ENCODE measurements at regions not wholly inside any gene's neighbourhood (a gene's known extent, or its start where the extent isn't known, plus 50 kb on each side); places are given as distances from the start of the nearest gene placed in this dataset.

DNA sequence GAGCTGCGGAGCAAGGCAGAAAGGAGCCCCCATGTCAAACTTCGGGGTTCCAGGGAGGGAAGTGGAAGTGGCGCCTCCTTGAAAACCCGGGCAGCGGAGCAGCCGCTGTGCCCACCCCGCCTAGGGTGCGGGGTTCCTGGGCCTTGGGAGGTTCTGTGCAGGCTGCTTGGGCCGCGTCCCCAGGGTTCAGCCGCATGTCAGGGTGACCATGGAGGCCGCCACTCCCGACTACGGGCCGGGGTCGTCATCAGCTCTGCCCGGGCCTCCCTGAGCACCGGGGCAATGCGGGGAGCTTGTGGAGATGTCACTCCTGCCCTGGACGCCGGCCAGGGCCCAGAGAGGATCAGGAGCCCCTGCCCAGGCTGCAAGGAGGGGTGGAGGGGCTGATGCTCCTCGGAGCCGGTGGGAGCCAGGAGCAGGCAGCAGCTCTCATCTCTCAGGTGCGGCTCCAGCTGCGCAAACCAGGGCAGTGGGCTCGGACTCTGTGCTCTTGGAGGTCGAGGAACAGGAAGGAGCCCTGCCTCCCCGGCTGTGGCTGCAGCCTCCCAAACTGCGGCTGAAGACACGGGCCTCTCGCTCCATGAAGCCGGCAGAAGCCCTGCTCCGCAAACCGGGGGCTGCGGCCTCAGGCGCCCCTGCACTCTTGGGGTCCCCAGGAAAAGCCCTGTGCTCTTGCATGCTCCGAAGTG, 1286.5 kb downstream of the TMEM121 start:
- no peak for TF ChIP-seq CTCF (IDR thresholded peaks at IDR 0.05; ENCODE audit: insufficient read depth, low read length)
- no peak for DNase-seq (ENCODE audit: low read depth)

GRCh38 chr14:106813477-106813823, 1287.1 kb downstream of the TMEM121 start:
- TF ChIP-seq CTCF (IDR thresholded peaks at IDR 0.05; ENCODE audit: insufficient read depth, low read length), result no peak
- no peak for DNase-seq (ENCODE audit: low read depth)
- no peak overlapping the region for H3K4me3 ChIP-seq (ENCODE audit: low read depth, low read length)

More for the DNA sequence above, 1286.5 kb downstream of the TMEM121 start:
- no peak overlapping the region for H3K4me3 ChIP-seq (ENCODE audit: low read depth, low read length)

- no peak overlapping the region for H3K4me3 ChIP-seq (ENCODE audit: low read depth, low read length)
- DNase-seq (ENCODE audit: low read depth), result no peak
- no peak for TF ChIP-seq CTCF (IDR thresholded peaks at IDR 0.05; ENCODE audit: insufficient read depth, low read length)
Observed at GRCh38 chr14:106820119-106820518, 1293.7 kb downstream of the TMEM121 start.

DNA sequence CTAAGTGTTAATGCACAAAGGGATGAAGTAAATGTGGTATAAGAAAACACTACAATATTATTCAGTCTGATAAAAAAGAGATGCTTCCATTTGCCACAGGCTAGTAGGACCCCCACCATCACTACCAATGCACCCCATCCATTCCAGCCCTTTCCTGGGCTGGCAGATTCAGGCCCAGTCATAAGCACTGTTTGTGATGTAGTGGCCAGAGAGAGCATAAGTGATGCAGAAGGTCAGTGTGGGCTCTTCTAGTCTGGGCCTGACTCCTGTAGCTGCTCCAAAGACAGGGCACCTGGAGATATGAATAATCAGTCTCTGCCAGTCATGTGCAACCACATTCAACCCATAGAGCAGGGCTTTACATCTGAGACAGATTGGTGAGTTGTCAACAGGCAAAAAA, 1294.7 kb downstream of the TMEM121 start:
- H3K4me3 ChIP-seq (ENCODE audit: low read depth, low read length), result no peak overlapping the region
- TF ChIP-seq CTCF (IDR thresholded peaks at IDR 0.05; ENCODE audit: insufficient read depth, low read length), result no peak
- no peak for DNase-seq (ENCODE audit: low read depth)

- DNase-seq (ENCODE audit: low read depth), result no peak
- TF ChIP-seq CTCF (IDR thresholded peaks at IDR 0.05; ENCODE audit: insufficient read depth, low read length), result no peak
- no peak overlapping the region for H3K4me3 ChIP-seq (ENCODE audit: low read depth, low read length)
Observed at GRCh38 chr14:106822905-106823304, 1296.5 kb downstream of the TMEM121 start.

- H3K4me3 ChIP-seq (ENCODE audit: low read depth, low read length), result no peak overlapping the region
- TF ChIP-seq CTCF (IDR thresholded peaks at IDR 0.05; ENCODE audit: insufficient read depth, low read length), result no peak
Observed at GRCh38 chr14:106823552-106823951, 1297.2 kb downstream of the TMEM121 start.

GRCh38 chr14:106826833-106827369, 1300.5 kb downstream of the TMEM121 start:
- H3K4me3 ChIP-seq (ENCODE audit: low read depth, low read length), result no peak overlapping the region
- no peak for TF ChIP-seq CTCF (IDR thresholded peaks at IDR 0.05; ENCODE audit: insufficient read depth, low read length)
- DNase-seq (ENCODE audit: low read depth), result no peak

More at GRCh38 chr14:106823552-106823951, 1297.2 kb downstream of the TMEM121 start:
- no peak for DNase-seq (ENCODE audit: low read depth)
